Liver (tissue), 8 donors: ENCODE measurements at regions not wholly inside any gene's neighbourhood (a gene's known extent, or its start where the extent isn't known, plus 50 kb on each side); places are given as distances from the start of the nearest gene placed in this dataset.

Experiments used
- DNase-seq: peaks from one replicate; pipeline ENCODE4 v3.0.0-alpha.2; 2017; ENCODE audit warnings: low spot score
- H3K27ac ChIP-seq, 2 donors: one replicate each; pipeline ENCODE4 v1.7.0; 2013; ENCODE audit warnings: inconsistent platforms in 2 of 2, low read length in 2 of 2, control low read depth in 1 of 2, low read depth in 1 of 2, mild to moderate bottlenecking in 1 of 2
- H3K27me3 ChIP-seq, 4 donors: one replicate each; pipeline versions ENCODE4 v1.6.1 to v1.7.0; 2013; ENCODE audit warnings: low read length in 3 of 4, inconsistent platforms in 1 of 4, mild to moderate bottlenecking in 1 of 4, moderate library complexity in 1 of 4; ENCODE audit not compliant: control insufficient read depth in 4 of 4, insufficient read depth in 4 of 4
- H3K36me3 ChIP-seq, 4 donors: one replicate each; pipeline versions ENCODE4 v1.6.1 to v1.7.0; 2013; ENCODE audit warnings: low read length in 3 of 4, mild to moderate bottlenecking in 3 of 4, low read depth in 1 of 4, moderate library complexity in 1 of 4; ENCODE audit not compliant: control insufficient read depth in 4 of 4, insufficient read depth in 3 of 4
- H3K4me1 ChIP-seq, 4 donors: one replicate each; pipeline versions ENCODE4 v1.6.1 to v1.7.0; 2013; ENCODE audit warnings: low read length in 3 of 4, mild to moderate bottlenecking in 3 of 4, moderate library complexity in 1 of 4; ENCODE audit not compliant: control insufficient read depth in 4 of 4, insufficient read depth in 4 of 4
- H3K4me3 ChIP-seq, 3 donors: one replicate each; pipeline versions ENCODE4 v1.6.1 to v1.7.0; 2013; ENCODE audit warnings: low read length in 3 of 3, control low read depth in 1 of 3, low read depth in 1 of 3, mild to moderate bottlenecking in 1 of 3
- H3K9ac ChIP-seq, 2 donors: one replicate each; pipeline ENCODE4 v1.7.0; 2013; ENCODE audit warnings: low read length in 2 of 2, mild to moderate bottlenecking in 2 of 2, moderate library complexity in 2 of 2, control low read depth in 1 of 2, low read depth in 1 of 2
- H3K9me3 ChIP-seq, 4 donors: one replicate each; pipeline versions ENCODE4 v1.6.1 to v1.7.0; 2013; ENCODE audit warnings: low read length in 3 of 4; ENCODE audit not compliant: control insufficient read depth in 4 of 4
- ATF3 ChIP-seq: IDR thresholded peaks from 2 replicates; pipeline ENCODE4 v1.6.1; 2016; ENCODE audit warnings: antibody characterized with exemption
- CTCF ChIP-seq: fragments of 150-350 bp; IDR thresholded peaks from 2 replicates; pipeline ENCODE4 v1.5.1; 2017; ENCODE audit warnings: improper control_type of control experiment, low read depth, low read length; ENCODE audit not compliant: missing input control
- EGR1 ChIP-seq, 2 donors: IDR thresholded peaks; 2 replicates each; pipeline ENCODE4 v1.6.1; 2016 to 2018; ENCODE audit warnings: antibody characterized with exemption in 2 of 2, low read depth in 2 of 2
- FOXA1 ChIP-seq: IDR thresholded peaks from 2 replicates; pipeline ENCODE4 v1.6.1; 2016; ENCODE audit warnings: antibody characterized with exemption
- FOXA2 ChIP-seq: IDR thresholded peaks from 2 replicates; pipeline ENCODE4 v1.6.1; 2016; ENCODE audit warnings: antibody characterized with exemption
- GABPA ChIP-seq, 2 donors: IDR thresholded peaks in 1 of 2; conservative IDR thresholded peaks in 1 of 2; 2 replicates each; pipeline ENCODE4 v1.6.1; 2016; ENCODE audit warnings: antibody characterized with exemption in 2 of 2, mild to moderate bottlenecking in 1 of 2, moderate library complexity in 1 of 2
- HNF4A ChIP-seq, 2 donors: conservative IDR thresholded peaks; 2 replicates each; pipeline ENCODE4 v1.6.1; 2016; ENCODE audit warnings: antibody characterized with exemption in 2 of 2, mild to moderate bottlenecking in 2 of 2
- HNF4G ChIP-seq: IDR thresholded peaks from 2 replicates; pipeline ENCODE4 v1.6.1; 2016; ENCODE audit warnings: antibody characterized with exemption
- JUND ChIP-seq, 2 donors: IDR thresholded peaks; 2 replicates each; pipeline ENCODE4 v1.6.1; 2016; ENCODE audit warnings: antibody characterized with exemption in 2 of 2
- NR2F2 ChIP-seq: IDR thresholded peaks from 2 replicates; pipeline ENCODE4 v1.6.1; 2016; ENCODE audit warnings: antibody characterized with exemption
- RAD21 ChIP-seq, 2 donors: IDR thresholded peaks; 2 replicates each; pipeline ENCODE4 v1.6.1; 2016; ENCODE audit warnings: antibody characterized with exemption in 2 of 2, mild to moderate bottlenecking in 2 of 2
- REST ChIP-seq: IDR thresholded peaks from 2 replicates; pipeline ENCODE4 v1.6.1; 2016; ENCODE audit warnings: antibody characterized with exemption, mild to moderate bottlenecking
- RXRA ChIP-seq, 2 donors: IDR thresholded peaks; 2 replicates each; pipeline ENCODE4 v1.6.1; 2017 to 2018; ENCODE audit warnings: antibody characterized with exemption in 2 of 2, mild to moderate bottlenecking in 1 of 2
- SP1 ChIP-seq: IDR thresholded peaks from 2 replicates; pipeline ENCODE4 v1.6.1; 2018; ENCODE audit warnings: antibody characterized with exemption, mild to moderate bottlenecking
- TAF1 ChIP-seq: conservative IDR thresholded peaks from 2 replicates; pipeline ENCODE4 v1.6.1; 2016; ENCODE audit warnings: antibody characterized with exemption, mild to moderate bottlenecking
- YY1 ChIP-seq: IDR thresholded peaks from 2 replicates; pipeline ENCODE4 v1.6.1; 2016; ENCODE audit warnings: antibody characterized with exemption, mild to moderate bottlenecking
- ZBTB33 ChIP-seq: IDR thresholded peaks from 2 replicates; pipeline ENCODE4 v1.6.1; 2016; ENCODE audit warnings: antibody characterized with exemption
- WGBS: extraction: QIAGEN DNeasy Blood & Tissue Kit; methylation state at CpG from one replicate; pipeline ENCODE4 v1.1.7; 2013; 5-methylcytosine and 5-hydroxymethylcytosine counted together
- donor health status: healthy.
- donor health status: healthy.
- donor health status: healthy.
- donor health status: healthy.
- donor health status: healthy.

- no peak for TF ChIP-seq ZBTB33
Observed at GRCh38 chr18:55925772-55926171, 337.8 kb upstream of the TCF4 start (continued).

- no peak overlapping the region for H3K4me3 ChIP-seq
- H3K9me3 ChIP-seq: peaks cover 0 to 2% (median 0%) of the 10 kb centered on the region in 4 donors
- H3K9ac ChIP-seq: no peak overlapping the region
- H3K27ac ChIP-seq: no peak overlapping the region
- no peaks in the 10 kb centered on the region for H3K4me1 ChIP-seq
- H3K27me3 ChIP-seq: no peaks in the 10 kb centered on the region
- H3K36me3 ChIP-seq: no peaks in the 10 kb centered on the region
- WGBS: 93% methylated on average over 2 of the region's 2 CpGs
- TF ChIP-seq RAD21 (IDR thresholded peaks at IDR 0.05) (no peak), EGR1 (IDR thresholded peaks at IDR 0.05; ENCODE audit: low read depth in 2 of 2) (no peak), ZBTB33 (no peak), CTCF (no peak), YY1 (no peak), SP1 (no peak), NR2F2 (no peak), GABPA (IDR thresholded peaks at IDR 0.05 in 1 of 2, conservative IDR thresholded peaks at IDR 0.05 in 1 of 2) (no peak), RXRA (IDR thresholded peaks at IDR 0.05) (no peak), FOXA2 (no peak)
- no peak for DNase-seq
Observed at GRCh38 chr18:55920063-55920462, 332.1 kb upstream of the TCF4 start.

- no peak for DNase-seq
- H3K9me3 ChIP-seq: peaks cover 0 to 2% (median 0%) of the 10 kb centered on the region in 4 donors
- H3K4me3 ChIP-seq: no peak overlapping the region
- H3K27me3 ChIP-seq: no peaks in the 10 kb centered on the region
- WGBS: 86% methylated on average over 6 of the region's 6 CpGs
- no peaks in the 10 kb centered on the region for H3K4me1 ChIP-seq
- H3K27ac ChIP-seq: no peak overlapping the region
- H3K9ac ChIP-seq: no peak overlapping the region
- no peaks in the 10 kb centered on the region for H3K36me3 ChIP-seq
- TF ChIP-seq RXRA (IDR thresholded peaks at IDR 0.05) (no peak), TAF1 (no peak), REST (no peak), HNF4G (no peak), ZBTB33 (no peak), NR2F2 (no peak), FOXA1 (no peak), YY1 (no peak), EGR1 (IDR thresholded peaks at IDR 0.05; ENCODE audit: low read depth in 2 of 2) (no peak), FOXA2 (no peak), RAD21 (IDR thresholded peaks at IDR 0.05) (no peak), SP1 (no peak), ATF3 (no peak), JUND (IDR thresholded peaks at IDR 0.05) (no peak), HNF4A (conservative IDR thresholded peaks at IDR 0.05) (no peak)
Observed at GRCh38 chr18:55918444-55918843, 330.5 kb upstream of the TCF4 start.
